Erythroblast (primary cell): ENCODE measurements at regions not wholly inside any gene's neighbourhood (a gene's known extent, or its start where the extent isn't known, plus 50 kb on each side); places are given as distances from the start of the nearest gene placed in this dataset.

Experiments
- DNase-seq, 2 experiments: peaks; one replicate each; lab custom pipeline; 2025; lab: John Stamatoyannopoulos, UW
- GATA1 ChIP-seq: IDR thresholded peaks from 2 replicates; pipeline ENCODE4 v1.6.1; 2011; ENCODE audit warnings: low read depth, mild to moderate bottlenecking, control low read depth, low read length, moderate library complexity
- POLR2A ChIP-seq: IDR thresholded peaks from 2 replicates; pipeline ENCODE4 v1.6.1; 2011; ENCODE audit warnings: mild to moderate bottlenecking, low read length

DNA sequence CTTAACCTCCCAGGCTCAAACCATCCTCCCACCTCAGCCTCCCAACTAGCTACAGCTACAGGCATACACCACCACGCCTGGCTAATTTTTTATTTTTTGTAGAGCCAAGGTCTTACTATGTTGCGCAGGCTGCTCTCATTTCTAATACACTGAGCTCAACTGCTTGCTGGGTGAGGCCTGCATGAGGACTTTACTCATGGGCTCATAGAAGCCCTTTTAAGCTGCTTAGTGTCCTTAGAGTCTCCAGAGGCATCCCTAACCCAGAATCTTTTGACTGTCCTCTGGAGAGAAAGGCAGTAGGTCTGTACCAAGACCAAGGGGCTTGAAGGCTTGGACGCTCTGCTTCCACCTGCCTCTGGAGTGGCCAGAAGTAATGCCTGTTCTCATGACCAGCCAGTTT is 141.6 kb downstream of the TM9SF2 start:
- no peak for DNase-seq
- TF ChIP-seq POLR2A (no peak), GATA1 (no peak)

DNA sequence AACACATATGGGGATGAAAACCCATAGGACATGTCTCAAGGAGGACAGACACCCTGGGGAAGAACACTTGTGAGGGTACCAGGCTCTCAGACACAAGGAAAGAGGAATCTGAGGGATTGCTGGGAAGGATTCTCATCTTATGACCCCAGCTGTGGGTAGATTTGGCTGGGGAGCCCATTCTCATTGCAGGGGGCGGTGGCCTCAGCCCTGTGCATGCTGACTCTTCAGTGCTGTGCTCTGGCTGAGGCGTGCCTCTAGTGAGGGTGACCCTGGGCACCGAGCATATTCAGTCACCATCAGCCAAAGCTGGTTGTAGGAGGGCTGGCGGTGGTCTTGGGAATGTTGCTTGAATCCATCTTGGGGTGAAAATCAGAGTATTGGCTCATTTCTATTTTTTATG is 140.7 kb downstream of the TM9SF2 start:
- DNase-seq: no peak
- no peak for TF ChIP-seq GATA1
- TF ChIP-seq POLR2A: no peak

DNA sequence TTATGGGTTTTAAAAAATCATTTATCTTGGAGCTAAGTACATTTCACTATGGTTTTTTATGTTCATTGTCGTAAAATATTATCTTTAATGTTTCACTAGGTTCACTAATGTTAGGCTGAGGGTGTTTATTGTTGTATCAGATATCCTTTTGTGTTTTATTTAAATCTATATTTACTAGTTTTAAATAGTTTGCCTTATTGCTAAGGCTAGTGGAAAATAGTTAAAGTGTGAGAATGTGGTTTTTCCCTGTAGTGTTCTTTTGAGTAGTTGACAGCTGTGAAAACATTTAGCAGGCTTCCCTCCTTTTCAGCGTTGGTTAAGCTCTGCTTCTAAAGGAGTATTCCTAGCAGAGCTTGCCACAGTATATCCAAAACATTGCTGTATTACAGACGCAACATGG is 139.0 kb downstream of the TM9SF2 start:
- TF ChIP-seq POLR2A (no peak), GATA1 (no peak)
- no peak for DNase-seq

DNA sequence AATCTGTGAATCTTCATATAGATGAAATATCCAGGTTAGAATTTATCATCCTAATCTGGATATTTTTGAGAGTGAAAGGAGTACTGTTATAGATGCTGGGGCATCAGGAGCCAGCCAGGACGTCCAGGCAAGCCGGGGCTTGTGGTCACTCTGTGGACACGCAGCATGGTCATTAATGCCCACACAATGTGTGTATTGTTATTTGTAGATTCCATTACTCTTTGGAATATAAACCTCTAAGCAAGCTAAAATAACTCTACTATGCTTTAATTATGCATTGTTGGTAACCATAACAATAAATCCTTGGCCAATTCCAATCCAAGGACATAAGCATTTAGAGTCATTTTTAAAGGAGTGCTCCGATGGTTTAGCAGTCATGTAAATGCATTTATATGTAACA is 137.9 kb downstream of the TM9SF2 start:
- no peak for DNase-seq
- TF ChIP-seq GATA1 (no peak), POLR2A (no peak)

DNA sequence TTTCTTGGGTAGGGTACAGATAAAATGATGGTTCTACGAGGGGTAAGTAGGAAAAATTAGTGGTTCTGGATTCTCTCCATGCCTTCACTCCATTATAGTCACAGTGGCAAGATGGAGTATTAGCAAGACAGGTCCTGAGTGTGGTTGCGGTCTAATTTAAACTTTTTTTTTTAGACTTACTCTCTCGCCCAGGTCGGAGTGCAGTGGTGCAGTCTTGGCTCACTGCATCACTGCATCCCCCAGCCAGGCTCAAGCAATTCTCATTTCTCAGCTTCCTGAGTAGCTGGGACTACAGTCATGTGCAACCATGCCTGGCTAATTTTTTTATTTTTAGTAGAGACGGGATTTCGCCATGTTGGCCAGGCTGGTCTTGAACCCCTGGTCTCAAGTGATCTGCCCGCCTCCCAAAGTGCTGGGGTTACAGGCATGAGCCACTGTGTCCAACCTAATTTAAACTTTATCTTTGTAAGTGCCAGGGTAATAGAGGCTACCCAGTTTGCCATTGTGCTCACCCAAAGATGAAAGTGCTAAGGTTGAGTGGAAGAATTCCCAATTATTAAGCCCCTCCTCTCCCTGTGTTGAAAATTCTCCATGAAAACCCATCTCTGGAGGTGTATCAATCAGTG is 135.6 kb downstream of the TM9SF2 start:
- no peak for DNase-seq
- TF ChIP-seq GATA1: no peak
- TF ChIP-seq POLR2A: no peak

DNA sequence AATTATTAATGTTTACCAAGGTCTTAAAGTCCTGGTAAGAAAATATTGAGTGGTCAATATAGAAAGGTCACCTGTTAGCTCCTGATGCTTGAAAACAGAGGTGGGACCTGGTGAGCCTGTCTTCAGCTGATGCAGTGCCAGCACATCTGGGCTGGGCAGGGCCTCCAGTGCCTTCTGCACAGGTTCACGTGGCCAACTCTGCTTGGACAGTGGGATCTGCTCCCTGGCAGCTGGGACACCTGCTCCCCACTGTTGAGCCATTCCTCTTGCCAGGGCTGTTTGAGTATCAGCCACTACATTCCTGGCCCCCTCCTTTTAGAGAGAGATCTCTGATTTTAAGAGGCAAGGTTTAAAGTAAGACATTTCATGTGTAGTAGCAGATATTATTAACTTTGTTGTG is 135.0 kb downstream of the TM9SF2 start:
- DNase-seq: no peak
- TF ChIP-seq POLR2A: no peak
- no peak for TF ChIP-seq GATA1

DNA sequence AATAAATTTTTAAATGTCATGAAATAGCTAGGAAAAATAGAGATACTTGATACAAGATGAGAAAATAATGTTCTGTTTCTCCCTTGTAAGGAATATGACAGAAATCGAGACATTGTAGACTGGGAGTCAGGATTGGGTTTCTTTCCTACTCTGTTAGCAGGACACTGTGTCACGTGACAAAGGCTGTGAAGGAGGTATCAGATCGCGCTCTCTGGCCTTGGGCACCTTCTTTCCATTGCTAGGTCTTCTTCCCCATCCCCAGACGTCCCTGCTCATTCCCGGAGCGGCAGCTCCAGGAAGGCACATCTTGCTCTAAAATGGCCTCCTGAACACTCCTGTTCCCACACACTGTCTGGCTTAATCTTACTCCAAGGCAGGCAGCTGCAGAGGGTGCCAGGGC is 133.4 kb downstream of the TM9SF2 start:
- TF ChIP-seq GATA1: no peak
- no peak for TF ChIP-seq POLR2A
- DNase-seq: no peak

DNA sequence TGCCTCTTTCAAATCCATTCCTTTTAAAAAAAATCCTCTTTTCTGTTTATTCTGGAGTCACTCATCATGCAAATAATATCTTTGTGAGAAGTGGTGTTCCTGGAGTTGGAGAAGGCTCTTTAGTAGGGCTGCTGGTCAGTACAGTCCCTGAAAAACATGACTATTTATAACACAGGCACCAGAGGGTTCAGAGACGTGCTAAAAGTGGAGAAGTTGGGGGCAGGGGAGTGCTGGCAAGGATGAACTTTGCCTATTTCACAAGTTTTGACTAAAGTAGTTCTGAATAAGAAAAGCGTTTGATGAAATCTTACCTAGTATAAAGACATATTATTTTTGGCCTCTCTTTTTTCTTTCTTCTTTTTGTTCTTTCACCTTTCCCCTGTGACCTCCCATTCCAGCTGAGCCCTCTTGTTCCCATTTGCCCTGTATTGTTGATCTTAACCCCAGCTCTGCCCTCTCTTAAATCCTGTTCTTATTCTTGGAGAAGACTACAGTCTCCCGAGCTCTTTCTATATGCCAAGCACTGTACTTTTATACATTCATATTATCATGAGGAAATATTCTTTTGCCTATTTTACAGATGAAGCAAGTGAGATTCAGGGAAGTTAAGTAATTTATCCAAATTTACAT is 129.1 kb downstream of the TM9SF2 start:
- no peak for DNase-seq
- TF ChIP-seq GATA1 (no peak), POLR2A (no peak)

DNA sequence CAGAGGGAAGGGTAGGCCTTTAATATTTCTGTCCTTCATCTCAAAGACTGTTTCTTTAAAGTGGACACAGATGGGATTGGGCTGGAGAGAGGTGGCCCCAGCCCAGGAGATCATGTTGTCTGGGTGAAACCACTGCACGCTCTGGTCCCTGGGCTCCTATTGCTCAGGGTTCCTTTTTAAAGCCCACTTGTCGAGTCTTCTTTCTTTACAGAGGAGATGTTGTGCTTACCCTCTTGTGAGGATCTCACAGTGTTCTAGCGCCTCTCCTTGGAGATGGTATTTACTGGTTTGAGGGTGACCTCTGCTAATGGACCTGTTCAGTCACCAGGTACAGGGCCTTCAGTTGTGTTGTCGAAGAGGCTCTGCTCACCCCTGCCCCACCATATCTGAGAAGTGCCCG is 128.4 kb downstream of the TM9SF2 start:
- no peak for DNase-seq

DNA sequence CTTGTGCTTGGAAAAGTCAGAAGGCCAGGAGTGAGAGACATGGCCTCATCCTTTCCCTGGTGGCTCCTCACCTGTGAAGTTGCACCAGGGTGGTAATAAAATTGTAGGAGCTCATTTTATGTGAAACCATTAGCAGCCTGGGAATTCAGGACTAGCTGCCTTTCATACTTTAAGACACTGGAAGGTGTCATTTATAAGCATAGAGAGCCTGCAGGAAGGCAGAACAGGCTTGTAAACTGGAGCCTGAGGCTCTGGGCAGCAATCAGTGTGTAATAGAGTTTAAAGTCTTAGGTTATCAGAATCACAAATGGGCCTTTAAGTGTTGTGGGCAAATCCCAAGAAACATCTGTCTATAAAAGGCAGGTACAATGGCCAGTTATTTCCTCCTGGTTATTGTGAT is 127.2 kb downstream of the TM9SF2 start:
- no peak for DNase-seq
- no peak for TF ChIP-seq POLR2A
- TF ChIP-seq GATA1: no peak

More for the DNA sequence above, 128.4 kb downstream of the TM9SF2 start:
- TF ChIP-seq GATA1 (no peak), POLR2A (no peak)

DNA sequence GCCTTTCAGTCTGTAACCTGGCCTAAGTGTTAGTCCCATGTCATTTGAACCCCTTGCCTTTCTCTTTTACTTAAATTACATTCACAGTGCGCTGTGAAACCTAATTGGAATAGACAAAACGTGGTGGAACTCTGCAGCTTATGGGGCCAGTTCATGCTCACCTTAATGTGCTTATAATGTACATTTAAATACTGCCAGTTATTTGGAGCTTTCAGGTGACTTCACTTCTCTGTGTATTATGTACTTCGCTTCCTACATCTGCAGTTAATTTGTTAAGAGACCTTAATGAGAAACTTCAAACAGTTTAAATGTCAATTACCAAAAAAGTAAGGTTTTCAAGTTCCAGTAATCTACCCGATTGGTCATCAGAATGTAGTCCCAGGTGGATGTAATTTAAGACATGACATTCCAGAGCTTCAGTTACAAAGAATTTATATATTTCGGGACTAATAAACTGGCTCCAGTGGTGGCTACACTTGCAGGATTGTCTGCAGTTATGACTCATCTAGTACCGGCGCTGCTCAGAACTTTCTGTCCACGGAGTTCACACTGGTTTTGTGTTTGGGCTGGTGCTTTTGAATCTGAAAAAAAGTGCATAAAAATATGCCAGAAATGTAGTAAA is 125.3 kb downstream of the TM9SF2 start:
- no peak for DNase-seq
- TF ChIP-seq GATA1 (no peak), POLR2A (no peak)

DNA sequence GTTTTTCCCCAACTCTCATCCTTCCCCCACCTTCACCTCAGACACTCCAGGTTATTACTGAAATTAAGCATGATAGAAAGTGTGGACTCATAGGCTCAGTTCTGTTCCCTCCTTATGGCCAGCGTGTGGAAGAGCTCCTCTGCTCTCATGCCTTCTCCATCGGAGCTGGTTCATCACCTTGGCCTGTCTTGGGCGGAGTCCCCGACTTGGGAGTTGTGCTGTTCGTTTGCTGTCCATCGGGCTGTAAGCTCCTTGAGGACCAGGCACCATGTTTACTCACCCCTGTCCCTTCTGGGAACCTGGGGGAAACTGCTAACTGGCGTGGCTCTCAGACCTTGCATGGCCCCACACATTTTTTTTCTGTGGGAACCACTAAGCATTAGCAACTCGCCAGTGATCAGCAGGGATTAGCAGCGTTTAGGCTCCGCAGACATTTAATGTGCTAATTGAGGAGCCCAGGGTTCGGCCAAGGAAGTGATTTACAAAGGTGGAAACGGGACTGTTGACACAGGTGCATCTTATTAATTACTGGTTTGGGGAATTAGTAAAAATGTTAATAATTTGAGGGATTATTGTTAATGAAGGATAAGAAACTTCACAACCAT is 123.8 kb downstream of the TM9SF2 start:
- no peak for DNase-seq
- TF ChIP-seq GATA1 (no peak), POLR2A (no peak)

DNA sequence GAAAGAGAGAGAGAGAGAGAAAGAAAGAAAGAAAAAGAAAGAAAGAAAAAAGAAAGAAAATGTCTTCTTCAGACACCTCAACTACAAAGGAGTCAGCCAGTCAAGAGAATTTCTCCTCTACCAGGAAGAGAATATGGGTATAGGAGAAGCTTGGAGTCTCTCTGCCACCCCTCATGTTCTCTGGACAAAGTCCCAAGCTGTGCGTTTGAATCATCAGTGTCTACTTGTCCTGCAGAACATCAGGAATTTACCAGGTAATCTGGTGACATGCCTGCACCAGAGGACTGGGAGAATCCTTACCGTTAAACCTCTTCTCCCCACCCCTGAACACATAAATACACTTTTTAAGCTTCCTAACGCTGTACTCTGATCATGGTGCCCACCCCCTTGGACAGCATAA is 119.5 kb downstream of the TM9SF2 start:
- TF ChIP-seq GATA1: no peak
- TF ChIP-seq POLR2A: no peak
- no peak for DNase-seq

DNA sequence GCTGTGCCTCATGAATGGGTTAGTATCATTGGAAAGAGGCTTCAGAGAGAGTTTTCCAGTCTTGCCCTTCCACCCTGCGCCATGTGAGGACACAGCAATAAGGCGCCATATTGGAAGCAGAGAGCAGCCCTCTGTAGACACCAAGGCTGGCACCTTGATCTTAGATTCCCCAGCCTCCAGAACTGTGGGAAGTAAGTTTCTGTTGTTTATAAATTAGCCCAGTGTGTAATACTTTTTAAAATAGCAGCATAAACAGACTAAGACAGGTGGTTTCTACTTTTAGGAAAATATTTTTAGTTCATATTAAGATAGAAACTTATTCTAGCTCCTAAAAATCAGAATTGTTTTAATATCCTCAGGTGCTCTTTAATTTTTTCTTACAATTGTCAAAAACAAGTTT is 117.9 kb downstream of the TM9SF2 start:
- TF ChIP-seq GATA1 (no peak), POLR2A (no peak)
- no peak for DNase-seq
